GM21526 (cell line): ENCODE measurements at regions not wholly inside any gene's neighbourhood (a gene's known extent, or its start where the extent isn't known, plus 50 kb on each side); places are given as distances from the start of the nearest gene placed in this dataset.
A peak's percentile ranks its signal among the peaks of the same experiment; 100 is the strongest.

ENCODE experiments used
- ATAC-seq: cut with Tn5 transposase; IDR thresholded peaks from one replicate; pipeline ENCODE4 v1.9.1; 2021; ENCODE audit warnings: moderate library complexity; ENCODE audit not compliant: unreplicated experiment, low FRiP score

GRCh38 chr1:198472997-198473396 is 67.5 kb downstream of the ATP6V1G3 start:
- ATAC-seq, result no peak

DNA sequence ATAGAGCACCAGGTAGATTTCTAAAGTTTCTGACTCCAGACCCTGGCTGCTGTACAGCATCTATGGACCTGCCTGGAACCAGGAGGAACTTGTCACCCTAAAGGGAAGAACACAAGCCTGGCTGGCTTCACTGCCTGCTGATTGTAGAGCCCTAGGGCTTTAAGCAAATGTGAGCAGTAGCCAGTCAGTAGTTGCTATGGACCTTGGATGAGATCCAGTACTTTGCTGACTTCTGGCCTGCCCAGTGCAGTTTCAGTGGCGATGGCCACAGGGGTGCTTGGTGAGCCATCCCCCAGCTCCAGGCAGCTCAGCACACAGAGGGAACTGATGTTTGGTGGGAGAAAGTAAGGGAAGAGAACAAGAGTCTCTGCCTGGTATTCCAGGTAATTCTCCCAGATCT is 68.4 kb downstream of the ATP6V1G3 start:
- no peak for ATAC-seq

DNA sequence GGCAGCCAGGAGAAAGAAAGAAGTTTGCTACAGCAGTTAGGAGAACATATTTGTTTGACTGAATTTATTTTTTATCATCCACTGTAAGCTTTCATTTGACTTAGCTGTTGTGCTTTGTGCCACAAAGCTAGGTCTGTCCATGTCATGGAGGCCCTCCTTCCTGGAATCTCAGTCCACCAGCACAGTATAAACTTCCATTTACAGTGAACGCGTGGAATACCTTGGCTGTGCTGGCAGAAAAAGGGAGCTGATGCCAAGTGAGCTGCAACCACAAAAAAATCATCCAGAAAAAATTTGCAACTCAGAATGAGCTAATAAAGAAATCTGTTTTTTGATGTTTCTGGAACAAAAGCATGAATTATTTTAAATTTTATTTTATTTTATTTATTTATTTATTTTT is 72.6 kb downstream of the ATP6V1G3 start:
- ATAC-seq, result no peak

- no peak for ATAC-seq
Observed at GRCh38 chr1:198467342-198467741, 73.1 kb downstream of the ATP6V1G3 start.

DNA sequence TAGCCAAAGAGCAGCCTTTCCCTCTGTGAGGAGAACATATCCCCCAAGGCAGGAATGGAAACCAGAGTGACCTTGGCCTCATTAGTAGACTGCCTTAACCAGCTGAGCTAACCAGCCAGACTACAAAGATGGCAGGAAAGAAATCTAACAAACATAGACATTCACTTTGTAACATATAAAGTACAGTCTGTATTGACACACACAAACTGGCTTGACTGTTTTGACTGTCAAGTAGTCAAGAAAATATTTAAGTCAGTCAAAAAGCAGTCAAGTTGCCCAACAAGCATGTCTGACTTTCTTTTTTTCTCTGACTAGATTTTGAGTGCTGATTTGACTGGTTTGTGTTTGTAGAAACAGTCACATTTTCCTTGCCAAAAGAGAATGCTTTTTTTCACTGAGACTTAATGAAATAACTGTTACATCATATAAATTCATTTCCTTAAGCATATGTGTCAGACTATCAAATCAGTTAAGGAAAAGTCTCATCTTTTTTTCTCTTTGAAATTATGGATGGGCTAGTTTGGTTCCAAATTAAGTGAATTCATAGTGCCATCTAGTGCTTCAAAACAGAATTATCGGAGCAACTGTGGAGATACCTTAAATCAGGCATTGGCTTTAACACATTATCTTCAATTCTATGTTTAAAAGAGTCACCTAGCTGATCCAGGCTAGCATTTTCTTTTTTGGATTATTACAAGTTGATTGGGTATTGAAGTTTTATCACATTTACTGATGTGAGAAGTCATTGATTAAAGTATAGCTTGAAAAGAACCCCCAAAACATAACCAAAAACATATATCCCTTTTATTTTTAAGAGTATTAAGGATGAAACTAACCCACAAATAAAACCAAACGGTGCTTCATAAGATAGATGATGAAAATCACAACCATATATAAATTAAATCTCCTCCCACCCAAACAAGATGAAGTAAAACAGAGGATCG is 75.0 kb downstream of the ATP6V1G3 start:
- ATAC-seq, result peak; percentile 71

DNA sequence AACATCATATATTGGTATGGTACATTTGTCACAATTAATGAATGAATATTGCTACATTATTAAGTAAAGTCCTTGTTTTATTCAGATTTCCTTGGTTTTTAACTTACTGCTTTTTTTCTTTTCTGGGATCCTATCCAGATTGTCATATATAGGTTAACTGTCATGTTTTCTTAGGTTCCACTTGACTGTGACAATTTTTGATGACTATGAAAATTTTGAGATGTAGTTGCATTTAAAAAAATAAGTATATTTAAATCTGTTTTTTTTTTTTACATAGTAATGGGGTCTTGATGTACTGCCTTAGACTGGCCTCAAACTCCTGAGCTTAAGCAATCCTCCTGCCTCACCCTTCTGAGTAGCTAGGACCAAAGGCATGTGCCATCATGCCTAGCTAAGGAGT is 76.8 kb downstream of the ATP6V1G3 start:
- ATAC-seq, result no peak

DNA sequence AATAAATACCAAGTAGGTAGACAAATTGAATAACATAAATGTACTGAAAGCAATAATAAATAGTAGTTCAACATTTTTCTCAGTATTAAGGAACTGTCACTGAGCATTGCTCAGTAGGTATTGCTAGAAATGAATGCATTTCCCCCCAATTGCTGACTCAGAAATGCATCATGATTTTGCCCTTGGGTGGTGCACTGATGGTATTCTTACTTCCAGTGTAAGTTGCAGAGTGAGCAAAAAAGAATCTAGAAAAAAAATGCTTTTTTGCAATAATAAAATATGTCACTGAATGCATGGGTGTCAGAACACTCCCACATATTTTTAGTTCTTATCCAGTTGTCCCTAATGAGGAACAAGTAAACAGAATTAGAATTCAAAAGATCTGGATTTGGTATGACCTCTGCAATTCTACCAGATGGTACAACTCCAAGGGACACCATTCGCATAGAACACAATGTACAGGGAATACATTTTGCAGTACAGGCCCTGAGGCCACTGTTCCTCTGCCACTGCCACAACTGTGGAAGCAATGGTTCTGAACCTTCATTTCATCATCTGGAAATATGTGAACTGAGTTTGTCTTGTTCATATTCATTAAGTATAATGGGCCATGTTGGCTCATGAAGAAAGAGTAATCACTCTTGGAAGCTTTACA is 78.0 kb downstream of the ATP6V1G3 start:
- no peak for ATAC-seq

- ATAC-seq, result no peak
Observed at GRCh38 chr1:198455966-198456365, 84.5 kb downstream of the ATP6V1G3 start.

- ATAC-seq, result no peak
Observed at GRCh38 chr1:198449727-198450433, 90.6 kb downstream of the ATP6V1G3 start.

DNA sequence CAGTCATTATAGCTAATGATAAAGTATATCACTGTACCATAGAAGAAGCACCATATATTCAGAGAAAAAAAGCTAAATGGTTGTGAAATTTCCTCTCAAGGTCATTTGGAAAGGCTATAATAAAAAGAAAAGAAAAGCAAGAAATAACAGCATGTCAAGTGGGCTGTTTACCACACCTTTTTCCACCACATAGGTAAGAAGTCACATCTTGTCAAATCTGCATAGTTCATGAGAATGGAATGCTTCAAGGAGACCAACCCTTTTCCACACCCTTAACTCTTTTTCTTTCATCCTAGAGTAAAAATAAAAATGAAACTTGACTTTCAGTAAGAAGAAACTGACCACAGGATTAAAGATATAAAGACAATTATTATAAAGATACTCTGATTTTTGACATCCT is 91.2 kb downstream of the ATP6V1G3 start:
- ATAC-seq, result no peak

- ATAC-seq, result no peak
Observed at GRCh38 chr1:198447468-198447867, 93.0 kb downstream of the ATP6V1G3 start.

DNA sequence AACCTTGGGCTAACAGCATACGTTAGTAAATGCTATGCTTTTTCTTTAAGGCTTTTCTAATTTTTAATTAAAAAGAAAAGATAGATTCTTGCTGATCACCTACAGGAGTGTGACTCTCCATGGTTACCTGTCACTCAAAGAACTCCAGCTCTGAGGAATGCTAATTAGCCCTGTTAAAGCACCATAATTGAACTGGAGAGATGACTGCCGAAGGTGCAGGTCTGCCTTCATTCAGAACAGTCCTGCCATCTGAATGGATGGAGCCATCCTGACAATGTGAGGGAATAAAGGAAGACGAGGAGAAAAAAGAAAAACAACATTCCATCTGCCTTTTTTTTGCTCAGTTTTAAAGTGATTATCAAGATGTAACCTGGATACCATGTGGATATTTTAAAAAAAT is 94.6 kb downstream of the ATP6V1G3 start:
- ATAC-seq, result no peak

- ATAC-seq, result no peak
Observed at GRCh38 chr1:198444792-198445191, 95.7 kb downstream of the ATP6V1G3 start.

- ATAC-seq, result no peak
Observed at GRCh38 chr1:198443365-198444233, 96.9 kb downstream of the ATP6V1G3 start.

GRCh38 chr1:198440842-198441241 is 99.6 kb downstream of the ATP6V1G3 start:
- ATAC-seq, result no peak

GRCh38 chr1:198437332-198437731 is 103.1 kb downstream of the ATP6V1G3 start:
- ATAC-seq, result no peak

DNA sequence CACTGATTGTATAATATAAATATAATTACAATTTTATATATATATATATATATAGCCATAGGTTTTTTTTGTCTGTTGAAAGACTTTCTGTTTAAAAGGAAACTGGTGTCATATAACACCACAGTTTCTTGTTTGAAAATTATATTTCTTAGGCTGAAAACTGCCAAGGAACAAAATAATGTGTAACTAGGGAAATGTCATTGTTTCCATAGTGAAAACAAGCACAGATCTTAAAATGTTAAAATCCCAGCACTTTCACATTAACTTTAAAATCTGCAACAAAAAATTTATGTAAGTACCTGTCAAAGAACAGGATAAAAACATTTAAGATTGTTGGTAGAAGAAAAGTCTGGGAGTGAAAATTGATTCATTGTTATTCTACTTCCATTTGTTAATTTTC is 104.2 kb downstream of the ATP6V1G3 start:
- no peak for ATAC-seq

- no peak for ATAC-seq
Observed at GRCh38 chr1:198435056-198435455, 105.4 kb downstream of the ATP6V1G3 start.

DNA sequence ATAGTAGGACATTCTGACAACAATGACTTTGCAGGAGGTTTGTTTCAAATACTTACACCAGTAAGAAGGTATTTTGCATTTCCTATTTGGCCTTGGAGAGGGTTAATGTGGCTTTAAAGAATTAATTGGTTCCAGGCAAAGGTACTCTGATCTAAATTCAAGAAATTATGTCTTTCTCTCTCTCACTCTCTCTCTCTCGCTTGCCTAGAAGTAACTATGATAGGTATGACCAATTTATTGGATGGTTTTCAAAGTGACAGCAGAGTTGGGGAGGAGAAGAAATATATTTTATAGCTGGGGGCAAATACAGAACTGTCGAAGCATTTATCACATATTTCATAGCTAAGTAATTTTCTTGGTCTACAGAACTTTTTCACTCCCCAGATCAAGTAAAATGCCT is 116.0 kb downstream of the ATP6V1G3 start:
- no peak for ATAC-seq

GRCh38 chr1:198423673-198424072 is 116.8 kb downstream of the ATP6V1G3 start:
- ATAC-seq, result no peak
